IPS-20b (cell line): ENCODE measurements at regions not wholly inside any gene's neighbourhood (a gene's known extent, or its start where the extent isn't known, plus 50 kb on each side); places are given as distances from the start of the nearest gene placed in this dataset.
"Not testable (repeated sequence)": the region's sequence is repeated elsewhere in the genome, so short reads cannot be mapped to it uniquely, and the experiment has no call there.

Source experiments
- H3K27ac ChIP-seq: one replicate; pipeline ENCODE4 v1.5.1; 2013; ENCODE audit warnings: low read length
- H3K27me3 ChIP-seq: 2 replicates; pipeline ENCODE4 v1.6.1; 2013; ENCODE audit warnings: mild to moderate bottlenecking, low read length, inconsistent platforms; ENCODE audit not compliant: insufficient read depth
- H3K36me3 ChIP-seq: 2 replicates; pipeline ENCODE4 v1.6.1; 2013; ENCODE audit warnings: low read depth, mild to moderate bottlenecking, inconsistent platforms, low read length, moderate library complexity; ENCODE audit not compliant: insufficient read depth
- H3K4me1 ChIP-seq: 2 replicates; pipeline ENCODE4 v1.6.1; 2013; ENCODE audit warnings: mild to moderate bottlenecking, control low read depth, inconsistent platforms, low read length, moderate library complexity; ENCODE audit not compliant: insufficient read depth
- H3K4me3 ChIP-seq: 2 replicates; pipeline ENCODE4 v1.5.1; 2013; ENCODE audit warnings: mild to moderate bottlenecking, low read length, inconsistent platforms
- H3K9ac ChIP-seq: 2 replicates; pipeline ENCODE4 v1.6.1; 2013; ENCODE audit warnings: low read depth, mild to moderate bottlenecking, inconsistent platforms, low read length, moderate library complexity
- H3K9me3 ChIP-seq: 2 replicates; pipeline ENCODE4 v1.6.1; 2013; ENCODE audit warnings: mild to moderate bottlenecking, low read depth, low read length, inconsistent platforms; ENCODE audit not compliant: insufficient read depth

DNA sequence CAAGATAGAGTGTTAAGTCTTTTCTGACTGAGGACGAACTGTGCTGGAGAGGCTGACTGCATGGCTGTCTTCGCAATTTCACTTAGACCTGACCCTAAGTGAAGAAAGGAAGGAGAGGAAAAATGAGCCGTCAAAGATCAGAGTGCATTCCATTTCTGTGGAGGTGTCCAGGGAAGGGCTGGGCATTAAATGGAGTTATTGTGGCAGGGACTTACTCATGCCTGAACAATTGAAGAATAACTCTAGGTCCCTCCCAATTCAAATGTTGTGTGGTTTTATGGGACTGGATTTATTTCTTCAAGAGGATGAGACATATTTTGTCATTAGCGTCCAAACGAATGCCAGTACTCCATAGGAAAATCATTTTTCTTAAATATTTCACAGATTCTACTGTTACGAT, 187.3 kb upstream of the CFAP20DC start:
- Histone ChIP-seq H3K4me1 (no peaks in the 10 kb centered on the region), H3K9ac (no peak overlapping the region), H3K4me3 (no peak overlapping the region), H3K27me3 (no peaks in the 10 kb centered on the region), H3K27ac (no peak overlapping the region), H3K9me3 (no peaks in the 10 kb centered on the region), H3K36me3 (no peaks in the 10 kb centered on the region)

DNA sequence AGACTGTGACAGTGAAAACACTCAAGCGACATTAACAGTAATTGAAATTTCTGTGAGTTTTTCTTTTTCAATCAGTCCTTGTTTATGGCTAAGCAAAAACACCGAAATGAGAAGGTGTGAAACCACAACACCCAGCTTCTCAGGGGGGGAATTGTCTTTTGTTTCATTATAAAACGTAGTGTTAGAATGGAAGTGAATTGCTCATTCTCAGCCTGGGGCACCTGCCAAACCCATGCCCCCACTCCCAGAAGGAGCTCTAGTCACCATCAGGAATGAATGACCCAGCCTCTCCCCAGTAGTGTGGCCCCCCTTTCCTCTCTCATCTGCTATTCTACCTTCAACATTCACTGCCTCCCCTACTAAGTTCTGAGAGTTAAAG, 185.8 kb upstream of the CFAP20DC start:
- Histone ChIP-seq H3K4me3 (no peak overlapping the region), H3K9me3 (peaks cover 11% of the 10 kb centered on the region), H3K36me3 (no peaks in the 10 kb centered on the region), H3K9ac (no peak overlapping the region), H3K27me3 (no peaks in the 10 kb centered on the region), H3K4me1 (no peaks in the 10 kb centered on the region), H3K27ac (no peak overlapping the region)

DNA sequence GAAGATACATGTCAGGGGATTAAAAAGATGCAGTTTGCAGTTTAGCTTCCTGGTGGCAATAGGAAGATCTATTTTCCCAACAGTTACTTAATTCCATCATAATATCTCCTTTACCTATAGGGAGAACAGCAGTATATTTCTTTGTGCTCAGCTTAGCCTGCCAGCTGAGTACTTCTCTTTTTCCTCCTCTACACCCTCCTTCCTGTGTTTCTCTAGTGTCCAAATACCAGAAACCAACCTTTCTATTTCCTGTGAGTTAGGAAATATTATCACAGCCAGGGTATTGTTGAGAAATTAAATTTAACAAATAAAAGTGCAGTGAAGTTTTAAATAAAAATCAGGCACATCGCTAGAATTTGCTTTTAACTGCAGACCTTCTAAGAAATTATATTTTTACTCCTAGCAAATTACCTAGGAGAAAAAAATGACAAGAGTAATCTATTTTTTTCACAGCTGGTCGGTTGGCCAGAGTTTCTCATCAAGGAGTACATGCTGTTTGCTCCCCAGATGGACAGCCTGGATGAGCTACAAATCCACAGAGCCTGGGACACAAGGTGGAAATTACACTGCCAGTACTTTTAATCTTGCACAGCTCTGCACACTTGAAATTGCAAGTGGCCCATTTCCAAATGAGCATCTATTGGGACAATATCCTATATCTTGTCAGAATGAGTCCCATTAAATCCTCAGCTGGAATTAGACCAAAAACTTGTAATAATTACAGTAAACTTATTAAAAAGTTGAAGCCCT, 185.2 kb upstream of the CFAP20DC start:
- Histone ChIP-seq H3K9ac (no peak overlapping the region), H3K9me3 (peaks cover 16% of the 10 kb centered on the region), H3K27me3 (no peaks in the 10 kb centered on the region), H3K36me3 (no peaks in the 10 kb centered on the region), H3K4me1 (no peaks in the 10 kb centered on the region), H3K4me3 (no peak overlapping the region), H3K27ac (no peak overlapping the region)

DNA sequence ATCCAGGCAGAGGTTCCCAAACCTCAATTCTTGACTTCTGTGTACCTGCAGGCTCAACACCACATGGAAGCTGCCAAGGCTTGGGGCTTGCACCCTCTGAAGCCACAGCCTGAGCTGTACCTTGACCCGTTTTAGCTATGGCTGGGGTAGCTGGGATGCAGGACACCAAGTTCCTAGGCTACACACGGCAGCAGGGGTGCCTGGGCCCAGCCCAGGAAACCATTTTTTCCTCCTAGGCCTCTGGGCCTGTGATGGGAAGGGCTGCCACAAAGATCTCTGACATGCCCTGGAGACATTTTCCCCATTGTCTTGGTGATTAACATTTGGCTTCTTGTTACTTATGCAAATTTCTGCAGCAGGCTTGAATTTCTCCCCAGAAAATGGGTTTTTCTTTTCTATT, 180.6 kb upstream of the CFAP20DC start:
- H3K4me1 ChIP-seq, H3K27ac ChIP-seq, H3K27me3 ChIP-seq, H3K36me3 ChIP-seq, H3K4me3 ChIP-seq, H3K9ac ChIP-seq: not testable (repeated sequence)
- peaks cover 36% of the 10 kb centered on the region for H3K9me3 ChIP-seq

DNA sequence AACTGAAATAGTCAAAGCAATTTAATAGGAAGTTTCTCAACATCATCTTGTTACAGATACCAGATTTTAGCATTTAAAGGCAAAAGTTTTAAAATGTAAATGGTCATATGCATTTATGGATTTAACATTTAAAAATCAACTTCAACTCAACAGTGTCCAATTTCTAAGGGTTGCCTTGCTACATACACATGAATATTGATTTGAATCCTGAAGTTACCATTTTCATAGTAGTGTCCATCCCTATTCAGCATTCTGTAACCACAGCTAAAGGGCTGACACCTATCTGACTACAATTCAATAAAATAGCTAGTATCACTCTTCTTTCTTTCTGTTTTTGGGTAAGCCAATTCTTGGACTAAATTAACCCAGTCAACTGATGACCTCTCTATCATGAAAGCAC, 164.0 kb upstream of the CFAP20DC start:
- no peak overlapping the region for H3K9ac ChIP-seq
- H3K27ac ChIP-seq = no peak overlapping the region
- H3K4me1 ChIP-seq = peaks cover 4% of the 10 kb centered on the region; the same call in 1 of the 2 replicates
- H3K4me3 ChIP-seq = no peak overlapping the region
- no peaks in the 10 kb centered on the region for H3K36me3 ChIP-seq
- no peaks in the 10 kb centered on the region for H3K9me3 ChIP-seq
- H3K27me3 ChIP-seq = no peaks in the 10 kb centered on the region

DNA sequence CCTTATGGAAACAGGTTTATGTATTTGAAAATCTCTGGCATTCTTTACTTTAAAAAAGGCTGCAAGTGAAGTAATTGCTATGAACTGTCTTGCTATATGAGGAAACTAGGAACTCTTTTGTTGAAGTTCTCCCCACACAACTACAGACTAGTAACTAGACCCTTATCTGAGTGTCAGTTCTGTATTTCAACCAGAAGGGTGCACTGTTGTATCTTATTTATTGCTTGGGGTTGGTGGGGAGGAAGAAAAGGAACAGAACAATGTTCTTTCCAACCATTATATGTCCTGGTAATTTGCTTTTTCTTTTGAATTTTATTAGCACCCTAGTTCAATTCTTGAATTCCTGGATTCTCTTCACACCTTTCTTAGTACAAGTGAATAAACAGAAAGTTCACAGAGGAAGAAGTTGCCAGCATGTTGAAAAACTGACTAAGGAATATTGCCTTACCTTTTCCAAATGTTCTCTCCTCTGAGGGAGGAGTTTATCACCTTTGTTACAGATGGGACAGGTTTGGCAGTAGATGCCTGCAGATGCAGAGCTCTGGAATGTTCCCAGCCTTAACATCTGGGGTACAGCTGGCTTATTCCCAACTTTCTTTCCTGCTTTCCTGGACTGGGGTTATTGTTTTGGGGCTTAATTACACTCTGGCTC, 162.4 kb upstream of the CFAP20DC start:
- Histone ChIP-seq H3K36me3 (no peaks in the 10 kb centered on the region), H3K9me3 (no peaks in the 10 kb centered on the region), H3K9ac (no peak overlapping the region), H3K27ac (no peak overlapping the region), H3K4me3 (no peak overlapping the region), H3K27me3 (no peaks in the 10 kb centered on the region), H3K4me1 (peaks cover 4% of the 10 kb centered on the region; the same call in 1 of the 2 replicates)

DNA sequence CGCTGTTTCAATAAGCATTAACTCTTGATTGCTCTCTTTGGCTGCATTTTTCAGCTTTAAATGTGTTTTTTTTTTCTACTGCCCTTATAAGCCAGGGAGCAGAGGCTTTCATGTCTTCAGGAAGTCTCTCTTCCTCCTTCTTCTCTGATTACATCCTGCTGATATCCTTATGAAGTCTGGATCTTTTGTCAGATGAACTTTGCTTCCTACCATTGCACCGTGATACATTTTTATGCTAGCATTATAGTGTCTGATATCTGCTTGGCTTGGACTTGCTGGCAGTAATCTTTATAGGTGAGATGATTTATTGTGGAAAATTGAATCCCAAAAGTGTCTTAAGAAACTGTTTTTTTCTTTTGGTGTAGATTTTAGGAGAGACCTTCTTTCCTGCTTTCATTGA, 160.4 kb upstream of the CFAP20DC start:
- Histone ChIP-seq H3K4me3 (no peak overlapping the region), H3K4me1 (peaks cover 4% of the 10 kb centered on the region; the same call in 1 of the 2 replicates), H3K9ac (no peak overlapping the region), H3K27me3 (no peaks in the 10 kb centered on the region), H3K9me3 (no peaks in the 10 kb centered on the region), H3K36me3 (no peaks in the 10 kb centered on the region), H3K27ac (no peak overlapping the region)

DNA sequence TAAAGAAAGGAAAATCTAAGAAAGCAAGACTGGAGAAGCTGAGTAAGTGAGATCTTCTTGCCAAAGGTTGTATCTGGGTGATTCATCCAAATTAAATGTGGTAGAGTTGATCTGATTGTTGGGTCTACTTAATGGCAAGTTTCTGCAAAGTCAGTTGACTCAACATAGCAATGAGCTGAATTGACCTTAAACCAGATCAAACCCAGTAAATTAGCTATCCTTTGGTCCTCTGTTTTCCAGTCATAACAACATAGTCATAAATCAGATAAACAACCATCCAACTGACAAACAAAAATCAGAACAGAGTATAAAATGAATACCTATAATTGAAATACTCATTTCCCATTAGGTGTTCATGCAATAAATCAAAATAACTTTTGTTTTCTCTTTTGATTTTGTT, 142.6 kb upstream of the CFAP20DC start:
- Histone ChIP-seq H3K4me3 (no peak overlapping the region), H3K27ac (no peak overlapping the region), H3K9ac (no peak overlapping the region), H3K36me3 (no peaks in the 10 kb centered on the region), H3K4me1 (no peaks in the 10 kb centered on the region), H3K27me3 (no peaks in the 10 kb centered on the region), H3K9me3 (no peaks in the 10 kb centered on the region)

DNA sequence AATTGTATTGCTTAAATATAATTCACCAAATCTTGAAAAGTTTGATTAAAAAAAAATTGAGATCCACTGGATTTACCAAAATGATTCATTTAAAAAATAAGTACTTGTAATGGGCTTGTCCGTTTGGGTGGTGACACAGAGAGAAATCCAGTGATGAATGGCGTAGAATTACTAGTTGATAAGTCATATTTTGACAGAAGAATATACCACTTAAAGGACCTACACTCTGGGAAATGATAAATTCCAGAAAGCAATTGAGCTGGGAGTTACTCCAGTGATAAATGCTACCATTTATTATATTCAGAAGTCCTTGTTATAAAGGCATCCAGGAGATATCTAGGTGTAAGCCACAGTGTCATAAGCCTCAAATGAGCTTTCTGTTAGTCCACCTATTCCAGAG, 141.8 kb upstream of the CFAP20DC start:
- no peak overlapping the region for H3K27ac ChIP-seq
- H3K4me1 ChIP-seq = no peaks in the 10 kb centered on the region
- H3K9me3 ChIP-seq = no peaks in the 10 kb centered on the region
- no peak overlapping the region for H3K4me3 ChIP-seq
- H3K9ac ChIP-seq = no peak overlapping the region
- no peaks in the 10 kb centered on the region for H3K36me3 ChIP-seq
- no peaks in the 10 kb centered on the region for H3K27me3 ChIP-seq

DNA sequence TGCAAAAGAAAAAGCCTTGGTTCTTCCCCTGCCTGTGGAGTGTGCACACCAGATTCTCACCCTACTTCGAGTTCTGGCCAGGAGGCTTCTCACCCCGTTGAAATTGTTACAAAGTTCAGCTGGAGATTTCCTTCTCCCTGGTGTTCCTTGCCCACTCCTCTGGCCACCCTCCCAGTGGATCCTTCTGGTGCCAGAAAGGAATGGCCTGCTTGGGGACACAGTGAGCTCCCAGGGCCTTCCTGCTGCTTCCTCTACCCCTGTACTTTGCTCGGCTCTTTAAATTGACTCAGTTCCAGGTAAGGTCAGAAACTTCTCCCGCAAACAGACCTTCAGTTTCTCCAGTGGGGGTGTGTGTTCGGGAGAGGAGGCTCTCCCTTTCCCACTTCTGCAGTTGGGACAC, 140.1 kb upstream of the CFAP20DC start:
- H3K4me1 ChIP-seq = peaks cover 9% of the 10 kb centered on the region; the same call in 1 of the 2 replicates
- no peak overlapping the region for H3K4me3 ChIP-seq
- no peaks in the 10 kb centered on the region for H3K27me3 ChIP-seq
- H3K9me3 ChIP-seq = no peaks in the 10 kb centered on the region
- no peak overlapping the region for H3K9ac ChIP-seq
- no peaks in the 10 kb centered on the region for H3K36me3 ChIP-seq
- no peak overlapping the region for H3K27ac ChIP-seq

DNA sequence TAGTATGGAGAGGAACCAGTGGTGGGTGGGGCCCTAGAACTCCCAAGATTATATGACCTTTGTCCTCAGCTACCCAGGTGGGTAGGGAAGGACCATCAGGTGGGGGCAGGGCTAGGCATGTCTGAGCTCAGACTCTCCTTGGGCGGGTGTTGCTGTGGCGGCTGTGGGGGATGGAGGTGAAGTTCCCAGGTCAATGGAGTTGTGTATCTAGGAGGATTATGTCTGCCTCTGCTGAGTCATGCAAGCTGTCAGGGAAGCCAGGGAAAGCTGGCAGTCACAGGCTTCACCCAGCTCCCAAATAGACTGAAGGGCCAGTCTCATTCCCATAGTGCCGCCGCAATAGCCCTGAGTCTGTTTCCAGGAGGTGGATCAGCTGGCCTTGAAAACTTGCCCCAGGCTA, 139.7 kb upstream of the CFAP20DC start:
- H3K4me1 ChIP-seq = peaks cover 10% of the 10 kb centered on the region; the same call in 1 of the 2 replicates
- H3K36me3 ChIP-seq = no peaks in the 10 kb centered on the region
- no peaks in the 10 kb centered on the region for H3K27me3 ChIP-seq
- H3K27ac ChIP-seq = no peak overlapping the region
- no peaks in the 10 kb centered on the region for H3K9me3 ChIP-seq
- no peak overlapping the region for H3K9ac ChIP-seq
- H3K4me3 ChIP-seq = no peak overlapping the region

DNA sequence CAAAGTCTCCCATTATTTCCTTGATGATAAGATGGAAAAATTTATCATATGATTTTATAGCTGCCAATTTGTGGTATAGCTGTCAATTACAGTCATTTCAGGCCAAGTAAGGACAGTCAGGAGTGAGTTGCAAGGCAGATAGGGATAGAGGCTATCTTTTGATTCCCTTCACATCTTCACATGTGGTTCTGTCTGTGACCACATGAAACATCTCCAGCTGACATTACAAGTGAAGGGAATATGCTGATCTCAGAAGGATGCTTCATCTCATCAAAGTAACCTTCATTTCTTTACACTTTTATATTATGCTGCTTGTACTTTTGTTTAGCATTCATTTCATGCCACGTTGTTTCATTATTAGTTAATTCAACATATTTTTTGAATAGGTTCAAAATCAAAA, 136.9 kb upstream of the CFAP20DC start:
- H3K4me1 ChIP-seq = peaks cover 10% of the 10 kb centered on the region; the same call in 1 of the 2 replicates
- no peaks in the 10 kb centered on the region for H3K36me3 ChIP-seq
- H3K27me3 ChIP-seq = no peaks in the 10 kb centered on the region
- no peak overlapping the region for H3K27ac ChIP-seq
- H3K9ac ChIP-seq = no peak overlapping the region
- H3K9me3 ChIP-seq = no peaks in the 10 kb centered on the region
- H3K4me3 ChIP-seq = no peak overlapping the region
